CD14-positive monocyte (primary cell): ENCODE measurements at regions not wholly inside any gene's neighbourhood (a gene's known extent, or its start where the extent isn't known, plus 50 kb on each side); places are given as distances from the start of the nearest gene placed in this dataset.

Source experiments
- DNase-seq, 3 donors: peaks; one replicate each; pipeline ENCODE4 v3.0.0-alpha.2; 2011 to 2022
- H2AFZ ChIP-seq: 2 replicates; pipeline ENCODE4 v1.6.0; 2012; ENCODE audit warnings: mild to moderate bottlenecking, low read depth, low read length, inconsistent platforms; ENCODE audit not compliant: insufficient read depth, poor library complexity, severe bottlenecking
- H3K27ac ChIP-seq, 2 donors: 1 replicate in 1 of 2; 2 replicates in 1 of 2; pipeline ENCODE4 v1.5.1; 2012 to 2013; ENCODE audit warnings: low read length in 2 of 2, control low read depth in 1 of 2, inconsistent platforms in 1 of 2, low read depth in 1 of 2, mild to moderate bottlenecking in 1 of 2
- H3K27me3 ChIP-seq, 2 donors: one replicate each; pipeline versions ENCODE4 v1.6.0 to v1.6.1; 2011 to 2013; ENCODE audit warnings: low read length in 2 of 2; ENCODE audit not compliant: control insufficient read depth in 2 of 2, insufficient read depth in 2 of 2
- H3K36me3 ChIP-seq, 2 donors: replicated peaks in 1 of 2; 1 replicate in 1 of 2; 2 replicates in 1 of 2; pipeline versions ENCODE4 v1.5.1 to v1.6.1; 2012 to 2013; ENCODE audit warnings: low read length in 2 of 2, control low read depth in 1 of 2, inconsistent platforms in 1 of 2, mild to moderate bottlenecking in 1 of 2; ENCODE audit not compliant: insufficient read depth in 2 of 2, control insufficient read depth in 1 of 2
- H3K4me1 ChIP-seq, 2 donors: 1 replicate in 1 of 2; 2 replicates in 1 of 2; pipeline versions ENCODE4 v1.5.1 to v1.6.1; 2012 to 2013; ENCODE audit warnings: low read length in 2 of 2, control low read depth in 1 of 2, inconsistent platforms in 1 of 2, mild to moderate bottlenecking in 1 of 2, moderate library complexity in 1 of 2; ENCODE audit not compliant: insufficient read depth in 2 of 2, control insufficient read depth in 1 of 2
- H3K4me2 ChIP-seq: replicated peaks from 2 replicates; pipeline ENCODE3; 2012; ENCODE audit warnings: low read length, moderate library complexity, mild to moderate bottlenecking; ENCODE audit not compliant: poor library complexity, severe bottlenecking; ENCODE audit errors: extremely low read depth
- H3K4me3 ChIP-seq, 3 experiments: fragments of 200-600 bp in 1 of 3; sonication (generic) in 1 of 3; replicated peaks in 1 of 3; 1 replicate in 2 of 3; 2 replicates in 1 of 3; pipeline ENCODE4 v1.5.1; 2011 to 2013; ENCODE audit warnings: low read length in 3 of 3, mild to moderate bottlenecking in 3 of 3, control low read depth in 2 of 3, low read depth in 2 of 3, inconsistent platforms in 1 of 3, moderate library complexity in 1 of 3
- H3K79me2 ChIP-seq: 2 replicates; pipeline ENCODE4 v1.6.0; 2012; ENCODE audit warnings: mild to moderate bottlenecking, control low read depth, inconsistent platforms, low read length, moderate library complexity; ENCODE audit not compliant: insufficient read depth
- H3K9ac ChIP-seq: 2 replicates; pipeline ENCODE4 v1.6.0; 2017; ENCODE audit warnings: low read length, mild to moderate bottlenecking; ENCODE audit not compliant: insufficient read depth, poor library complexity, severe bottlenecking
- H3K9me3 ChIP-seq, 2 donors: replicated peaks in 1 of 2; 1 replicate in 1 of 2; 2 replicates in 1 of 2; pipeline versions ENCODE4 v1.5.1 to v1.6.1; 2012 to 2013; ENCODE audit warnings: low read length in 2 of 2, control low read depth in 1 of 2; ENCODE audit not compliant: control insufficient read depth in 1 of 2, insufficient read depth in 1 of 2
- H4K20me1 ChIP-seq: 2 replicates; pipeline ENCODE4 v1.6.0; 2012; ENCODE audit warnings: mild to moderate bottlenecking, low read length, control low read depth, moderate library complexity; ENCODE audit not compliant: insufficient read depth
- H3K27ac Mint-ChIP-seq, 7 donors: one replicate each; pipeline ENCODE4 v1.8.0; 2020; ENCODE audit warnings: mild to moderate bottlenecking in 7 of 7, mixed read lengths in 7 of 7, moderate library complexity in 6 of 7, inconsistent platforms in 2 of 7
- H3K27me3 Mint-ChIP-seq, 3 donors: one replicate each; pipeline ENCODE4 v1.8.0; 2021 to 2022; ENCODE audit warnings: low read depth in 3 of 3, mild to moderate bottlenecking in 3 of 3, mixed read lengths in 3 of 3, moderate library complexity in 3 of 3, inconsistent platforms in 1 of 3
- H3K36me3 Mint-ChIP-seq, 2 donors: one replicate each; pipeline ENCODE4 v1.8.0; 2020; ENCODE audit warnings: mixed read lengths in 2 of 2, inconsistent platforms in 1 of 2, mild to moderate bottlenecking in 1 of 2
- H3K4me1 Mint-ChIP-seq: one replicate; pipeline ENCODE4 v1.8.0; 2020; ENCODE audit warnings: mild to moderate bottlenecking, mixed read lengths
- H3K4me3 Mint-ChIP-seq, 2 donors: one replicate each; pipeline ENCODE4 v1.8.0; 2020; ENCODE audit warnings: mild to moderate bottlenecking in 2 of 2, mixed read lengths in 2 of 2, moderate library complexity in 1 of 2
- H3K9me3 Mint-ChIP-seq, 7 donors: one replicate each; pipeline ENCODE4 v1.8.0; 2020 to 2022; ENCODE audit warnings: mixed read lengths in 7 of 7, mild to moderate bottlenecking in 6 of 7, moderate library complexity in 6 of 7, inconsistent platforms in 2 of 7
- WGBS: methylation state at CpG from one replicate; pipeline ENCODE4 v1.1.5; 2013; ENCODE audit warnings: missing lambda C conversion rate; ENCODE audit not compliant: insufficient coverage; 5-methylcytosine and 5-hydroxymethylcytosine counted together
- intact Hi-C, 2 donors: fragments of 100-400 bp; cut with micrococcal nuclease; formaldehyde crosslinking; loops; one replicate each; pipeline versions ENCODE4 v1.15.0 to v1.15.1; 2023
- TF ChIP-seq, protein P1 (sequence below): fragments of 200-600 bp; IDR thresholded peaks from one replicate; pipeline ENCODE4 v1.8.0; 2022; ENCODE audit warnings: antibody characterized with exemption, mild to moderate bottlenecking

DNA sequence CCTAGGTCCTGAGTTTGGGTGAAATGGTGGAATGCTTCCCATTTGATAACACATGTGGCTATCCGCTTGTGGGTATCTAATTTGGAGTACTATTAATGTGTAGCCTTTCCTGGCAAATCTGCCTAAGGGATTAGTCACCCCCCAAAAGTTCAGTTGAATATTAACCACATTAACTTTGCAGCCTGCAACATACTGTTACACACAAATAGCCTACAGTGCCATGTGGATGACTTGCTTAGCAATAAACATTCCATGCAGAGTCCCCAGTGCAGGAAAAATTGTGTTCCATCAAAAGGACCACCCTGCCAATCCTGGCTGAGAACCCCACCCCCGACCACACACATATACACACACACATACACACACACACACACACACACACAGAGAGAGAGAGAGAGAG is 303.3 kb upstream of the ESRRG start:
- no peaks in the 10 kb centered on the region for H3K4me1 ChIP-seq
- Mint-ChIP-seq H3K9me3 (peaks cover 0 to 3% (median 2%) of the 10 kb centered on the region in 7 donors), H3K4me1 (peaks cover 10% of the 10 kb centered on the region), H3K27ac (peak overlapping the region in 1 of 7 donors; percentile 30), H3K27me3 (no peaks in the 10 kb centered on the region), H3K4me3 (no peak overlapping the region), H3K36me3 (no peaks in the 10 kb centered on the region)
- H3K9me3 ChIP-seq = no peaks in the 10 kb centered on the region
- H3K79me2 ChIP-seq = no peaks in the 10 kb centered on the region
- no CpG with 5 or more reads among the region's 2 CpGs for WGBS
- no peak overlapping the region for H3K9ac ChIP-seq
- DNase-seq = no peak
- H3K4me2 ChIP-seq = no peak overlapping the region
- no peak overlapping the region for H2AFZ ChIP-seq
- intact Hi-C loops = no loop called here
- no peak overlapping the region for H3K27ac ChIP-seq
- no peaks in the 10 kb centered on the region for H3K27me3 ChIP-seq
- H3K36me3 ChIP-seq = no peaks in the 10 kb centered on the region
- TF ChIP-seq, protein P1, sequence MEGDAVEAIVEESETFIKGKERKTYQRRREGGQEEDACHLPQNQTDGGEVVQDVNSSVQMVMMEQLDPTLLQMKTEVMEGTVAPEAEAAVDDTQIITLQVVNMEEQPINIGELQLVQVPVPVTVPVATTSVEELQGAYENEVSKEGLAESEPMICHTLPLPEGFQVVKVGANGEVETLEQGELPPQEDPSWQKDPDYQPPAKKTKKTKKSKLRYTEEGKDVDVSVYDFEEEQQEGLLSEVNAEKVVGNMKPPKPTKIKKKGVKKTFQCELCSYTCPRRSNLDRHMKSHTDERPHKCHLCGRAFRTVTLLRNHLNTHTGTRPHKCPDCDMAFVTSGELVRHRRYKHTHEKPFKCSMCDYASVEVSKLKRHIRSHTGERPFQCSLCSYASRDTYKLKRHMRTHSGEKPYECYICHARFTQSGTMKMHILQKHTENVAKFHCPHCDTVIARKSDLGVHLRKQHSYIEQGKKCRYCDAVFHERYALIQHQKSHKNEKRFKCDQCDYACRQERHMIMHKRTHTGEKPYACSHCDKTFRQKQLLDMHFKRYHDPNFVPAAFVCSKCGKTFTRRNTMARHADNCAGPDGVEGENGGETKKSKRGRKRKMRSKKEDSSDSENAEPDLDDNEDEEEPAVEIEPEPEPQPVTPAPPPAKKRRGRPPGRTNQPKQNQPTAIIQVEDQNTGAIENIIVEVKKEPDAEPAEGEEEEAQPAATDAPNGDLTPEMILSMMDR = no peak
- H4K20me1 ChIP-seq = no peaks in the 10 kb centered on the region
- no peak overlapping the region for H3K4me3 ChIP-seq

DNA sequence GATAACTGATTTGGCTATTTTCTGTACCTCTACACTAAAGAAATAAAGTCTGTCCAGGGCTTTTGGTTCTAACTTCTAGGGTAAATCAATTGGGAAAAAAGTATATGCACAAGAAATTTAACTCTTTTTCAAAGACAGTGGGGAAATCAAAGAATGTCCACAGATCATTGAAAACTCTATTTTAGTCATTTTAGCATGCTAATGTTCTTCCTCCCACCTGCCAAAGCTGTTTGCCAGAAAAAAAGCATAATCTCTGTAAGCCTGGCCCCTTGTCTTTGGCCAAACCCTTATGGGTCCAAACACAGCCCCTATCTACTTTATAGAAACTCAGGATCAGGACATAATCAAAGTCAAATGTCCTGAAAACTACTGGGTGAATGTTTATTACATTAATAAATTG is 302.2 kb upstream of the ESRRG start:
- Mint-ChIP-seq H3K27ac (no peak overlapping the region), H3K9me3 (peaks cover 0 to 3% (median 2%) of the 10 kb centered on the region in 7 donors), H3K27me3 (no peaks in the 10 kb centered on the region), H3K4me1 (peaks cover 10% of the 10 kb centered on the region), H3K4me3 (no peak overlapping the region), H3K36me3 (no peaks in the 10 kb centered on the region)
- no peaks in the 10 kb centered on the region for H4K20me1 ChIP-seq
- DNase-seq = no peak
- H3K4me3 ChIP-seq = no peak overlapping the region
- no peaks in the 10 kb centered on the region for H3K36me3 ChIP-seq
- no peaks in the 10 kb centered on the region for H3K27me3 ChIP-seq
- no peak overlapping the region for H2AFZ ChIP-seq
- intact Hi-C loops = no loop called here
- no peaks in the 10 kb centered on the region for H3K4me1 ChIP-seq
- TF ChIP-seq, protein P1 = no peak
- H3K9ac ChIP-seq = no peak overlapping the region
- H3K9me3 ChIP-seq = no peaks in the 10 kb centered on the region
- no peaks in the 10 kb centered on the region for H3K79me2 ChIP-seq
- no peak overlapping the region for H3K27ac ChIP-seq
- H3K4me2 ChIP-seq = no peak overlapping the region
